HG03060 (cell line): ENCODE measurements at regions not wholly inside any gene's neighbourhood (a gene's known extent, or its start where the extent isn't known, plus 50 kb on each side); places are given as distances from the start of the nearest gene placed in this dataset.
"Not testable (repeated sequence)": the region's sequence is repeated elsewhere in the genome, so short reads cannot be mapped to it uniquely, and the experiment has no call there.

ENCODE experiments used
- ATAC-seq: cut with Tn5 transposase; IDR thresholded peaks from one replicate; pipeline ENCODE4 v1.9.1; 2021; ENCODE audit warnings: low read depth, moderate number of reproducible peaks; ENCODE audit not compliant: unreplicated experiment

DNA sequence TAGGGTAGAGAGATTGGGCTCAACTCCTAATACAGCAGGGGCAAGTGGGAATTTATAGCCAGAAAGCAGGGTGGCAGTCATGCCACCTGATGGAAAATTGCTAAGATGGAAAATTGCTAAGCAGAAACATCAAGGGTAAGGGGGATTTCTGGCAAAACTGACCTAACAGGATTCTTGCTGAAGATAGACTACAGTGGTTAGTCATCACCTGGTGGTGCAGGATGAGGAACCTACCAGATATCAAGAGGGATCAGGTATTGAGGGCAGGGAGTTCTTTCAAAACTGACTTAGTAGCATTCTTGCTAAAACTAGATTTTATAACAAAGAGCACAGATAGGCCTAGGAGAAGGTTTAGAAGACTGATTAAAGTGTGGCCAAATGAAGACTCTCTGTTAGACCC is 292.9 kb downstream of the PLPP3 start:
- no peak for ATAC-seq

- ATAC-seq: no peak
Measured at GRCh38 chr1:56285554-56286402, 293.6 kb downstream of the PLPP3 start.

- ATAC-seq: no peak
Measured at GRCh38 chr1:56284928-56285327, 294.4 kb downstream of the PLPP3 start.

- no peak for ATAC-seq
Measured at GRCh38 chr1:56278061-56278460, 301.3 kb downstream of the PLPP3 start.

DNA sequence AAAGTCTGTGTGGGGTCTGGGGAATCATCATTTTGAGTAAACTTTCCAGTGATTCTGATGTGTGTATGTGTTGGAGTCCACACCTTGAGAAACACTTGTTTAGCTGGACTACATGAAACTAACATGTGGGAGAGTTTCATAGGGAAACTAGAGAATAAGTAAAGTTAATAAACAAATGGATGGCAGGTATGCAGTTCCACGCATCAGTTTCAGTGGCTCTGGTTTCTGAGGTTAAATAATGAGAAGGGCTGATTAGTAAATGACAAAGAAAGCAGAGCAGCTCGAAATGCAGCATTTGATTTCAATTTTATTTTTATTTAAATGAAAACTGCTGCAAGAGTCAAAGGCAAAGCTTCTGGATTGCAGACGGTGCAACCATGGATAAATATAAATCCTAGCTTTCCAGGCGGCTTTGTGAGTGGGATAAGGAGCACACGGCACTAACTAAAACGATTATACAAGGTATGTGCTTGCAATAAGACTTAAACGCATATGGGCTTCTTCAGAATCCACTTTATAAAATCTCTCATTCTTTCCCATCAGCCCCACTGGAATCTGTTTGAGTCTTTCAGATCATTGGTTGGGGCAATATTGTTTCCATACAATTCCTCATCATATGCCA is 310.7 kb downstream of the PLPP3 start:
- no peak for ATAC-seq

- ATAC-seq: no peak
Measured at GRCh38 chr1:56267611-56268010, 311.8 kb downstream of the PLPP3 start.

DNA sequence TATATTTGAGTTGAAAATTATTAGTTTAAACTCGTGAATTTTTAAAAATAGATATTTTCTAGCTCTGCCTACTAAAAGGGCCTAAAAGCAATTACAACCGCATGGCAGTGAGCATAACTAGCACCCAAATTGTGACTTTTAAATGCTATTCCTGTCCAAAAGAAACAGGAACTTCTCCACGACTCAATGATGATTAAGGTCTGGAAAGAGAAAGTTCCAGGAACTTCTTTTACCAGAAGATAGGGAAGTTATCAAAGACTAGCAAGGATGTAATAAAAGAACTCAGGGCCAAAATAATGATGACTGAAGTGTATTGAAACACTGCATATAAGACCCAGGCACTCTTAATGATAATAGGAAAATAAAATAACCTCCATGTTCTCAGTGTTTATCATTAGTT is 313.0 kb downstream of the PLPP3 start:
- ATAC-seq: no peak

DNA sequence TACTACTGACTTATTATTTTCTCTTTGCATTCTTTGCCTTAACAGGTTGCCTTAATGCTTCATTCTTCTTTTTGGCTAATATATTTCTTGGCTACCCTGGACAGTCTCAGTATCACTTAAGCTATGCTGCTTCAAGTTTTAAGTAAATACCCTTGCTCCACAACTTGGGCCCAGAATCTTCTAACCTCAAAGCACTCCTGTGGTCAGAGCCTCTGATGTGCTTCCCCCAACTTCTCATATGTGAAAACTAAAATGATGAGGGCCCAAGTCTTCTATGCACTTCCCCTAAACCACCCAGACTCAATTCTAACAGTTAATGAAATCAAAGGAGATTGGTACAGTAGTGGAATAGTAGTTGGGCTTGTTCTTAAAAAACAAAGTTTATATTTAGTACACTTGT is 314.1 kb downstream of the PLPP3 start:
- no peak for ATAC-seq

DNA sequence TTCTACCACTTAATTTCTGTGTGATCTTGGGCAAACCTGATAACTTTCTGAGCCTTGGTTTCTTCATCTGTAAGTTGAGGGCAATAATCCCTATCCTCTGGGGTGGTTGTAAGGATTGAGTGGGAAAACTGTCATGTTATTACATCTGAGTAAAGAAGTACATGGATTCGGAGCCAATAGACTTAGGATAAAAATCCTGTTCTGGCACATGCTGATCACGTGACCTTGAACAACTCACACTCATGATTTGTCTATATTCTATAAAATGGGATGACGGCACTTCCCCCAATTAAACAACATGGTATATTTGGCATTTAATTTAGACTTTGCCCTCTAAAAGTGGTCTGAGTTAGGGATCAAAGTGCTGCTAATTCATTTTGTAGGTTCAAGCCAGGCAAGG is 315.5 kb downstream of the PLPP3 start:
- no peak for ATAC-seq

DNA sequence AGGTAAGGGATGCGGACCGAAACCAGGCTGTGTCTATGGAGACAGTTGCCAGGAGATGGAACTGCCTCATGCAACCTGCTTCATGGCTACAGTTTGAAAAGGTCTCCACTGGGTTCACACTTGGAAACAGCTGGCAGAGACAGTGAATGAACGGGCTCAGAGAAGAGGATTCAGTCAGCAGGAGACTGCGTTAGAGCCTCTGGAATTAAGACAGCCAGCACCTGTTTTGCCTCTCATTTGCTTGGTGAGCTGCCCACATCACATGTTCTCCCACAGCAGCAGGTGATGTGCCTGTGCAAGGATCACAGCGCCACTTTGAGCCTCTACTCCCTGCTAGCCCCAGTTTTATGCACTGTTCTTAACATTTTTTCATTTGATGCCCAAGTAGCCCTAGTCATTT is 321.0 kb downstream of the PLPP3 start:
- no peak for ATAC-seq

- no peak for ATAC-seq
Measured at GRCh38 chr1:56257726-56258125, 321.6 kb downstream of the PLPP3 start.

DNA sequence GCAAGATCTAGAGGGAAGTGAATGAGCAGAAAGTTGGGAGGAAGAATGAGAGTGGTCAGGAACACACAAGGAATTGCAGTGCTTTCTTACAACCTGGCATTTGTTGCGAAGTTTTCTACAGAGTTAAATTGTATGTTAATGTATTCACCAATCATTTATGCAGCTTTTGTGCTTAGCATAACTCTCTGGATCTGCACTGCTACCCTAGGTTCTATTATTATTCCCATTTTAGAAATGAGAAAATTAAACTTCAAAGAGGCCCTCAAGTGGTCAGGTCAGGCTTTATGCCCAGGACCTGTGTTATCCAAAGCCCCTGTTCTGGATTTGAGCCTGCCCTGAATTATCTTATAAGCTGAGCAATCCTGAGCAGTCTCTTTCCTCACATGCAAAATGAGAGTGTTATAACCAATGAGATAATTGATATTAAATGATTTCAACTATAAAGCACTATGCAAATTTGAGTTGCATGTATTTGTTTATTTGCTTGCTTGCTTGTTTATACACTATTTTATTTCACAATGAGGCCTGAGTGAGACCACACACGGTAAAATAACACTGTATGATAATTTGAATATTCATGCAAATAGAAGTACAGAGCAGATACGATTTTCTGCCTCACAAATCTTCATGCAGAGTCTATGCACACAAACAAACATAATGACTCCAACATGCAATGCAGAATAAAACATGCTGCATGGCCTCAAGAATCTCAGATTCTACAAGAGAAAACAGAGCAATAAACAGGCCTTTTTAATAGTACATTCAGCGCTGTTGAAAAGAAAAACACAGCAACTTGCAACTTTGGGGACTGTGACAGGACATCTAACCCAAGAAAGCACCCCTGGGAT is 323.0 kb downstream of the PLPP3 start:
- no peak for ATAC-seq

DNA sequence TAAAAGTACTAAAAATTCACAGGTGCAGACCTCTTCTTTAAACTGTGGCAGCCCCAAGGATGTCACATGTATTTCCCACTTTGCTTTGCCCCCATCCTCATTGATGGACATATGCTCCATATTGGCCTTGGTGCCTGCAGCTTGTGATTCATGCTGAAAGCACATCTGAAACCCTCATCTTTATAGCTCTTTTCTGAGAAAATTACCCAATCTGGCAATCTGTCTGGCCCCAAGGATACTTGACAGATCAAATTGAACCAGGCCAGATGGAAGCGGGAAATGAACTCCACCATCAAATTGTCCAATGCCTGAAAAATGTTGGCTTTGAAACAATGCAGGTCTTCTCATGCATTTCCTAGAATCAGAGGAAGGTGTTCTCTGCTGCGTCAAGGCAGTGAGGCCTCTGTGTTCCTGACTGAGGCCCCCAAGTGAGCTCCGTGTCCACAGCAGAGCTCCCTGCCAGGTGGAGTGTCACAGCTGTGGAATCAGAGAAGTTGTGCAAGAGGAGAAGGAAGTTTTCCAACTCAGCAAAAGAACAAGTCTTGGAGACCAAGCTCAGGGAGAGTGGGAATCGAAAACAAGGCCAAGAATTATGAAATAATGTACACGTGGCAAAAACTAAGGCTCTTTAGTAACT is 323.7 kb downstream of the PLPP3 start:
- ATAC-seq: no peak

GRCh38 chr1:56254130-56254529 is 325.2 kb downstream of the PLPP3 start:
- ATAC-seq: no peak

- ATAC-seq: no peak
Measured at GRCh38 chr1:56250809-56251208, 328.6 kb downstream of the PLPP3 start.

- ATAC-seq: no peak
Measured at GRCh38 chr1:56249234-56249633, 330.1 kb downstream of the PLPP3 start.

GRCh38 chr1:56248138-56248537 is 331.2 kb downstream of the PLPP3 start:
- no peak for ATAC-seq

GRCh38 chr1:56246726-56247125 is 332.6 kb downstream of the PLPP3 start:
- ATAC-seq: not testable (repeated sequence)

GRCh38 chr1:56240400-56240799 is 339.0 kb downstream of the PLPP3 start:
- no peak for ATAC-seq

GRCh38 chr1:56237491-56238064 is 341.8 kb downstream of the PLPP3 start:
- ATAC-seq: no peak
